Activated CD8-positive, alpha-beta memory T cell treated with anti-CD3 and anti-CD28 coated beads for 36 hours (primary cell): ENCODE measurements at regions not wholly inside any gene's neighbourhood (a gene's known extent, or its start where the extent isn't known, plus 50 kb on each side); places are given as distances from the start of the nearest gene placed in this dataset.

Experiments used
- CTCF ChIA-PET: fragments of 350-600 bp; sonication (Branson Sonifier 250); formaldehyde crosslinking; loops from one replicate; lab custom pipeline; 2021; ENCODE audit warnings: antibody characterized with exemption; lab: Charles Lee
- POLR2A ChIA-PET: fragments of 350-600 bp; sonication (Branson Sonifier 250); formaldehyde crosslinking; loops from one replicate; lab custom pipeline; 2021; ENCODE audit warnings: antibody characterized with exemption; lab: Charles Lee

GRCh38 chr1:195529881-195530280 is 1078.4 kb downstream of the KCNT2 start:
- ChIA-PET CTCF (no interaction called here), POLR2A (no interaction called here)

- ChIA-PET CTCF (no interaction called here), POLR2A (no interaction called here)
These were observed 1087.5 kb downstream of the KCNT2 start for GRCh38 chr1:195520757-195521156.

- ChIA-PET POLR2A (no interaction called here), CTCF (no interaction called here)
These were observed 1092.2 kb downstream of the KCNT2 start for GRCh38 chr1:195516036-195516435.

- CTCF ChIA-PET: no interaction called here
- POLR2A ChIA-PET: no interaction called here
These were observed 1096.7 kb downstream of the KCNT2 start for GRCh38 chr1:195511501-195511900.

GRCh38 chr1:195501118-195501517 is 1107.1 kb downstream of the KCNT2 start:
- ChIA-PET CTCF (interaction anchor here (0.5 kb wide), 1 partner anchor 208 kb away, joined by 4 read pairs; no protein-coding TSS in a partner anchor), POLR2A (no interaction called here)

GRCh38 chr1:195495720-195496635 is 1112.3 kb downstream of the KCNT2 start:
- POLR2A ChIA-PET: no interaction called here
- CTCF ChIA-PET: no interaction called here

- CTCF ChIA-PET: no interaction called here
- POLR2A ChIA-PET: no interaction called here
These were observed 1126.1 kb downstream of the KCNT2 start for GRCh38 chr1:195482137-195482536.

- CTCF ChIA-PET: no interaction called here
- POLR2A ChIA-PET: no interaction called here
These were observed 1126.9 kb downstream of the KCNT2 start for GRCh38 chr1:195481293-195481692.

GRCh38 chr1:195475568-195475967 is 1132.7 kb downstream of the KCNT2 start:
- CTCF ChIA-PET: no interaction called here
- POLR2A ChIA-PET: no interaction called here

GRCh38 chr1:195472291-195472690 is 1135.9 kb downstream of the KCNT2 start:
- ChIA-PET CTCF (no interaction called here), POLR2A (no interaction called here)

- POLR2A ChIA-PET: no interaction called here
- CTCF ChIA-PET: no interaction called here
These were observed 1141.6 kb downstream of the KCNT2 start for GRCh38 chr1:195466639-195467038.

- ChIA-PET CTCF (no interaction called here), POLR2A (no interaction called here)
These were observed 1145.6 kb downstream of the KCNT2 start for GRCh38 chr1:195462646-195463045.

- ChIA-PET POLR2A (no interaction called here), CTCF (no interaction called here)
These were observed 1146.1 kb downstream of the KCNT2 start for GRCh38 chr1:195462152-195462551.

GRCh38 chr1:195458365-195458764 is 1149.9 kb downstream of the KCNT2 start:
- POLR2A ChIA-PET: no interaction called here

GRCh38 chr1:195450794-195451193 is 1157.4 kb downstream of the KCNT2 start:
- ChIA-PET CTCF (no interaction called here), POLR2A (no interaction called here)

More at GRCh38 chr1:195458365-195458764, 1149.9 kb downstream of the KCNT2 start:
- CTCF ChIA-PET: no interaction called here

- ChIA-PET CTCF (no interaction called here), POLR2A (no interaction called here)
These were observed 1168.6 kb downstream of the KCNT2 start for GRCh38 chr1:195439661-195440060.

GRCh38 chr1:195434566-195435203 is 1173.6 kb downstream of the KCNT2 start:
- POLR2A ChIA-PET: no interaction called here
- CTCF ChIA-PET: no interaction called here

- POLR2A ChIA-PET: no interaction called here
- CTCF ChIA-PET: no interaction called here
These were observed 1177.4 kb downstream of the KCNT2 start for GRCh38 chr1:195430826-195431225.

GRCh38 chr1:195428927-195429326 is 1179.3 kb downstream of the KCNT2 start:
- CTCF ChIA-PET: no interaction called here

GRCh38 chr1:195415584-195415983 is 1192.7 kb downstream of the KCNT2 start:
- POLR2A ChIA-PET: no interaction called here
- CTCF ChIA-PET: interaction anchor here (0.6 kb wide), 1 partner anchor 17 kb away, joined by 3 read pairs; no protein-coding TSS in a partner anchor

More at GRCh38 chr1:195428927-195429326, 1179.3 kb downstream of the KCNT2 start:
- POLR2A ChIA-PET: no interaction called here

- POLR2A ChIA-PET: no interaction called here
- CTCF ChIA-PET: no interaction called here
These were observed 1213.7 kb downstream of the KCNT2 start for GRCh38 chr1:195394567-195394966.
